Neuronal stem cell (in vitro differentiated cells): ENCODE measurements at regions not wholly inside any gene's neighbourhood (a gene's known extent, or its start where the extent isn't known, plus 50 kb on each side); places are given as distances from the start of the nearest gene placed in this dataset.

ENCODE experiments used
- DNase-seq: peaks from one replicate; pipeline ENCODE4 v3.0.0-alpha.2; 2013; ENCODE audit warnings: low spot score
- H2AFZ ChIP-seq: one replicate; pipeline ENCODE4 v1.6.1; 2013; ENCODE audit warnings: mild to moderate bottlenecking, low read length, inconsistent platforms
- H2AK5ac ChIP-seq: 2 replicates; pipeline ENCODE4 v1.6.1; 2013; ENCODE audit warnings: low read depth, mild to moderate bottlenecking, inconsistent platforms, low read length, moderate library complexity, mixed read lengths
- H2BK120ac ChIP-seq: 2 replicates; pipeline ENCODE4 v1.6.1; 2013; ENCODE audit warnings: low read depth, mild to moderate bottlenecking, inconsistent platforms, low read length, moderate library complexity, mixed read lengths
- H2BK12ac ChIP-seq: one replicate; pipeline ENCODE4 v1.6.1; 2013; ENCODE audit warnings: low read length, inconsistent platforms
- H2BK15ac ChIP-seq: 2 replicates; pipeline ENCODE4 v1.6.1; 2013; ENCODE audit warnings: mild to moderate bottlenecking, low read length, inconsistent platforms, mixed read lengths
- H2BK5ac ChIP-seq: one replicate; pipeline ENCODE4 v1.6.1; 2013; ENCODE audit warnings: inconsistent platforms, mild to moderate bottlenecking, low read length, moderate library complexity
- H3K14ac ChIP-seq: one replicate; pipeline ENCODE4 v1.6.1; 2013; ENCODE audit warnings: low read length, inconsistent platforms
- H3K18ac ChIP-seq: 2 replicates; pipeline ENCODE4 v1.6.1; 2013; ENCODE audit warnings: low read length, inconsistent platforms
- H3K23ac ChIP-seq: 2 replicates; pipeline ENCODE4 v1.6.1; 2013; ENCODE audit warnings: low read depth, mild to moderate bottlenecking, mixed read lengths, low read length, inconsistent platforms; ENCODE audit not compliant: poor library complexity
- H3K27ac ChIP-seq: replicated peaks from 3 replicates; pipeline ENCODE4 v1.5.1; 2013; ENCODE audit warnings: low read length, inconsistent platforms
- H3K27me3 ChIP-seq, 3 experiments: 2 replicates each; pipeline ENCODE4 v1.6.1; 2013; ENCODE audit warnings: low read length in 3 of 3, mild to moderate bottlenecking in 2 of 3, inconsistent platforms in 1 of 3, low read depth in 1 of 3, mixed read lengths in 1 of 3, moderate library complexity in 1 of 3; ENCODE audit not compliant: control insufficient read depth in 3 of 3, insufficient read depth in 3 of 3
- H3K36me3 ChIP-seq, 2 donors: replicated peaks in 1 of 2; 2 replicates each; pipeline ENCODE4 v1.6.1; 2013; ENCODE audit warnings: low read length in 2 of 2; ENCODE audit not compliant: control insufficient read depth in 2 of 2, insufficient read depth in 2 of 2
- H3K4ac ChIP-seq: 2 replicates; pipeline ENCODE4 v1.6.1; 2013; ENCODE audit warnings: inconsistent platforms, mild to moderate bottlenecking, low read length, moderate library complexity
- H3K4me1 ChIP-seq, 2 donors: 1 replicate in 1 of 2; 2 replicates in 1 of 2; pipeline ENCODE4 v1.6.1; 2013; ENCODE audit warnings: low read length in 2 of 2, low read depth in 1 of 2; ENCODE audit not compliant: control insufficient read depth in 2 of 2, insufficient read depth in 1 of 2
- H3K4me2 ChIP-seq: one replicate; pipeline ENCODE4 v1.6.1; 2013; ENCODE audit warnings: mild to moderate bottlenecking, low read length, inconsistent platforms; ENCODE audit not compliant: insufficient read depth, poor library complexity, severe bottlenecking
- H3K4me3 ChIP-seq, 2 donors: 2 replicates each; pipeline ENCODE4 v1.5.1; 2013; ENCODE audit warnings: low read length in 2 of 2, mild to moderate bottlenecking in 2 of 2, inconsistent platforms in 1 of 2, moderate library complexity in 1 of 2
- H3K79me1 ChIP-seq: one replicate; pipeline ENCODE4 v1.6.1; 2013; ENCODE audit warnings: low read depth, mild to moderate bottlenecking, inconsistent platforms, low read length, moderate library complexity
- H3K9ac ChIP-seq: one replicate; pipeline ENCODE4 v1.6.1; 2013; ENCODE audit warnings: mild to moderate bottlenecking, low read depth, low read length, inconsistent platforms; ENCODE audit not compliant: poor library complexity
- H3K9me3 ChIP-seq, 2 donors: replicated peaks in 1 of 2; 2 replicates each; pipeline versions ENCODE3 to v1.6.1; 2013; ENCODE audit warnings: low read length in 2 of 2, mild to moderate bottlenecking in 2 of 2, inconsistent platforms in 1 of 2, low read depth in 1 of 2, mixed read lengths in 1 of 2, moderate library complexity in 1 of 2; ENCODE audit not compliant: control insufficient read depth in 2 of 2, insufficient read depth in 1 of 2
- H4K8ac ChIP-seq: one replicate; pipeline ENCODE4 v1.6.1; 2013; ENCODE audit warnings: low read depth, mild to moderate bottlenecking, inconsistent platforms, low read length, moderate library complexity
- H4K91ac ChIP-seq: one replicate; pipeline ENCODE4 v1.6.1; 2013; ENCODE audit warnings: low read length, low read depth, mild to moderate bottlenecking, inconsistent platforms; ENCODE audit not compliant: poor library complexity
- WGBS, 2 donors: extraction: QIAGEN DNeasy Blood & Tissue Kit; methylation state at CpG; one replicate each; pipeline ENCODE4 v1.1.7; 2013; ENCODE audit warnings: missing lambda C conversion rate in 2 of 2, mixed read lengths in 1 of 2; ENCODE audit not compliant: insufficient read length in 2 of 2, insufficient replicate concordance in 1 of 2; ENCODE audit errors: extremely low coverage in 2 of 2; 5-methylcytosine and 5-hydroxymethylcytosine counted together

DNA sequence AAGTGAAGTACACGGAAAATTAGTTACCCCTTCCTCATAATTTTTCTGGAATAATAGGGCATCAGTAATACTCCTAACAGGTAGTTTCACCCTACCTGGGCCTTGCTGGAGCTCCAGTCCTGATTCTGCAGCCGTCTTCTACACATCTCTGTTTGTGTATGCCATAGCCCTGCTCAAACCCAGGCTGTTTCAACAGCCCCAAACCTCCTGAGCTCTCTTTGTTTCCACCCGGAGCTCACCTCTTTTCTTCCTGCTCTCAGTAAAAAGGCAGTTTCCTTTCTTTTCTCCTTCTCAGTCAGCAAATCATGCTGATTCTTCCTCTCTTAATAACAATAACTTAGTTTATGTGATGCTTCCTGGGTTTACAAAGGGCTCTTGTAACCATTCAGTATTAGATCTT is 355.1 kb upstream of the RUNX1 start:
- no peaks in the 10 kb centered on the region for H3K27me3 ChIP-seq
- H3K18ac ChIP-seq = no peak overlapping the region
- H3K79me1 ChIP-seq = no peaks in the 10 kb centered on the region
- H4K91ac ChIP-seq = no peak overlapping the region
- no peak overlapping the region for H2AK5ac ChIP-seq
- no peak overlapping the region for H2AFZ ChIP-seq
- no peak overlapping the region for H3K4me2 ChIP-seq
- no CpG with 5 or more reads among the region's 3 CpGs for WGBS, 2 donors
- H4K8ac ChIP-seq = no peak overlapping the region
- no peak overlapping the region for H3K9ac ChIP-seq
- H2BK120ac ChIP-seq = no peak overlapping the region
- no peak overlapping the region for H3K27ac ChIP-seq
- H3K4ac ChIP-seq = no peak overlapping the region
- no peak overlapping the region for H2BK15ac ChIP-seq
- no peak for DNase-seq
- no peak overlapping the region for H3K4me3 ChIP-seq
- H2BK5ac ChIP-seq = no peak overlapping the region
- H3K14ac ChIP-seq = no peak overlapping the region
- peaks cover 0 to 3% of the 10 kb centered on the region in 2 donors for H3K4me1 ChIP-seq
- no peaks in the 10 kb centered on the region for H3K9me3 ChIP-seq
- no peak overlapping the region for H2BK12ac ChIP-seq
- H3K23ac ChIP-seq = no peak overlapping the region
- no peaks in the 10 kb centered on the region for H3K36me3 ChIP-seq

DNA sequence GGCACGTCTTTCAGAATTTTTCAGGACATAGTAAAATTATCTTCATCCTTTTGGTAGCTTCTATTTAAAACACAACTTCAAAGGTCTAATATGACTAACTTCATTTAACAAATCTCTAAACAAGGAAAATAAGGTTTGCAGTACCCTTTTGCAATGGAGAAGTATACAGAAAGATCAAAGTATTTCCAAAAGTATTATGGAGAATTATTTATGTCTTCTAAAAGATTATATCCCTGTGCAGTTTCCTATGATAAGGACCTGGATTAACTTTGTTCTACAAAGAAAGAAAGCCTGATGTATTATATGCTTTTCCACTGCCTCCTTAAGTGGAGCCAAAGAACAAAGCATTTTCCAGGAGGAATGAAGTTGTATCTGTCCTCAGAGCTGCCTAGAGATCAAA is 353.0 kb upstream of the RUNX1 start:
- Histone ChIP-seq H3K4ac (no peak overlapping the region), H3K14ac (no peak overlapping the region), H3K4me3 (no peak overlapping the region), H2AK5ac (no peak overlapping the region), H4K8ac (no peak overlapping the region), H3K9me3 (no peaks in the 10 kb centered on the region), H3K4me2 (no peak overlapping the region), H3K18ac (no peak overlapping the region), H3K9ac (no peak overlapping the region), H2BK15ac (no peak overlapping the region), H2AFZ (no peak overlapping the region), H2BK5ac (no peak overlapping the region), H3K27me3 (no peaks in the 10 kb centered on the region), H2BK12ac (no peak overlapping the region), H3K23ac (no peak overlapping the region), H2BK120ac (no peak overlapping the region), H3K27ac (no peak overlapping the region), H3K79me1 (no peaks in the 10 kb centered on the region), H3K36me3 (no peaks in the 10 kb centered on the region), H4K91ac (no peak overlapping the region), H3K4me1 (peaks cover 0 to 2% of the 10 kb centered on the region in 2 donors)
- no CpG with 5 or more reads among the region's 1 CpG for WGBS, 2 donors
- no peak for DNase-seq

DNA sequence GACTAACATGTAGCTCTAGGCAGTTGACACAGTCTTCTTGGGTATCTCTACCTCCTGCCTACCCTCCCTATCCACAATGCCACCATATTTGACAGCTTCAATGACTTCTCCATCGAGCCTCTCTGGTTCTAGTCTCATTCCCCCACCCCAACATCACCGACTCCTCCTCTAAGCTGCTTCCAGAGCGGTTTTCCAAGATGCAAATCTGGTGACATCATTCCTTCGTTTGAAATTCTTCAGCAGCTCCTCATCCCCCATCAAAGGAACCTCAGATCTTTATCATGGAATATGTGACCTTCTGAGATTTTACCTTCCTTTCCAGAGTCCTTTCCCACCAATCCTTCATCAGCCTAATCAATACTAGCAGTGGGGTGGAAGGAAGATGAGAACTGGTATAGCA is 352.4 kb upstream of the RUNX1 start:
- H2AK5ac ChIP-seq = no peak overlapping the region
- no peak overlapping the region for H3K9ac ChIP-seq
- no peak overlapping the region for H3K27ac ChIP-seq
- H3K4ac ChIP-seq = no peak overlapping the region
- H4K91ac ChIP-seq = no peak overlapping the region
- no peaks in the 10 kb centered on the region for H3K36me3 ChIP-seq
- no peak overlapping the region for H2AFZ ChIP-seq
- H2BK15ac ChIP-seq = no peak overlapping the region
- no peak overlapping the region for H3K14ac ChIP-seq
- H2BK12ac ChIP-seq = no peak overlapping the region
- WGBS, 2 donors = no CpG with 5 or more reads among the region's 4 CpGs
- no peaks in the 10 kb centered on the region for H3K79me1 ChIP-seq
- no peak overlapping the region for H2BK5ac ChIP-seq
- H3K9me3 ChIP-seq = no peaks in the 10 kb centered on the region
- no peak overlapping the region for H3K4me3 ChIP-seq
- H3K27me3 ChIP-seq = no peaks in the 10 kb centered on the region
- H3K23ac ChIP-seq = no peak overlapping the region
- H3K4me1 ChIP-seq = peaks cover 0 to 2% of the 10 kb centered on the region in 2 donors
- DNase-seq = no peak
- no peak overlapping the region for H2BK120ac ChIP-seq
- no peak overlapping the region for H3K4me2 ChIP-seq
- no peak overlapping the region for H4K8ac ChIP-seq
- no peak overlapping the region for H3K18ac ChIP-seq

DNA sequence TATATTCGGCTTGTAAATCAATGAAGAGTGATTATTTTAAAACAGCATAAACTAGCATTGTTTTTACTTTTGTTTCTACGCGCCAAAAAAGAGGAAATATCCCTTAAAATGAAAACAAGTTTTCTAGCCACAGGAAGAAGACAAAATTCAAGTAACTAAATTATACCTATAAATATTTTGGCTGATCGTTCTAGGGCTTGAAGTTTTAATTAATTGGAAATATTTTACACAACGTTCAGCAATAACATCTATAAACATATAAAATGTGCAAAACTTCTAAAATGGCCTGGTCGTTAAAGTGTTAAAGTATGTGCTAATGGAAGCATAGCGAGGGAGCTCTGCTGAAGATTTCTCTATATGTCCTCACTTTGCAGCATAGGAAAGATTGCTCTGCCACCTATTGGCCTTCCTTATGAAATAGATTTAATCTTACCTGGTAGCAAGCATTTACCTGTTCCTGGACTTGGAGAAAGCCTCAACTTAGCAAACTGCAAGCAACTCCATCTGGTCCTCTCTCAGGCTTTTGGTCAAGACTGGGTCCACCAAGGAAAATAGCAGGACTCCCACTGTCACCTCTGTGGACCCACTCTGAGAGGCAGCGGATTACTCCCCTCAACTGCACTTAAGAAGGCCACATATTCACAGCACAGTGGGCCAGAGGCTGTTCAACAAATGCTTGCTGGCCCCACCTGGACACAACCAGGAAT is 351.3 kb upstream of the RUNX1 start:
- no peak overlapping the region for H2BK5ac ChIP-seq
- H3K4ac ChIP-seq = no peak overlapping the region
- no peak overlapping the region for H2BK12ac ChIP-seq
- H3K4me2 ChIP-seq = no peak overlapping the region
- no peak overlapping the region for H4K91ac ChIP-seq
- no peak overlapping the region for H3K27ac ChIP-seq
- peaks cover 0 to 2% of the 10 kb centered on the region in 2 donors for H3K4me1 ChIP-seq
- DNase-seq = peak; percentile 12
- no peaks in the 10 kb centered on the region for H3K27me3 ChIP-seq
- no peak overlapping the region for H2AK5ac ChIP-seq
- H2AFZ ChIP-seq = no peak overlapping the region
- no peaks in the 10 kb centered on the region for H3K79me1 ChIP-seq
- H3K23ac ChIP-seq = no peak overlapping the region
- no peaks in the 10 kb centered on the region for H3K36me3 ChIP-seq
- H3K9me3 ChIP-seq = no peaks in the 10 kb centered on the region
- no peak overlapping the region for H4K8ac ChIP-seq
- WGBS, 2 donors = no CpG with 5 or more reads among the region's 8 CpGs
- no peak overlapping the region for H2BK15ac ChIP-seq
- H2BK120ac ChIP-seq = no peak overlapping the region
- H3K4me3 ChIP-seq = no peak overlapping the region
- no peak overlapping the region for H3K9ac ChIP-seq
- H3K14ac ChIP-seq = no peak overlapping the region
- H3K18ac ChIP-seq = no peak overlapping the region
